IMR-90 (cell line): ENCODE measurements at regions not wholly inside any gene's neighbourhood (a gene's known extent, or its start where the extent isn't known, plus 50 kb on each side); places are given as distances from the start of the nearest gene placed in this dataset.

Experiments
- ATAC-seq: fragments of 200-7000 bp; cut with Tn5 transposase; 2 replicates; pipeline ENCODE4 v1.9.1; 2020; ENCODE audit warnings: low read depth, mild to moderate bottlenecking, moderate library complexity
- BruUV-seq: library from RNA; stranded (reverse); fragments of 400-500 nt; replicated peaks from 2 replicates; lab custom pipeline; 2021; lab: Mats Ljungman, UMichigan
- CTCF ChIA-PET: fragments of 300-600 bp; formaldehyde crosslinking; extraction: SDS; loops from one replicate; lab custom pipeline; 2021; ENCODE audit warnings: antibody characterized with exemption; lab: Yijun Ruan, JAX
- POLR2A ChIA-PET: fragments of 300-600 bp; sonication (Branson Sonifier 250); formaldehyde crosslinking; loops from one replicate; lab custom pipeline; 2022; ENCODE audit warnings: antibody characterized with exemption; ENCODE audit not compliant: unreplicated experiment; lab: Charles Lee
- DNase-seq: peaks from one replicate; pipeline ENCODE4 v3.0.0; 2013
- H2AFZ ChIP-seq: replicated peaks from 2 replicates; pipeline ENCODE3; 2013; ENCODE audit warnings: low read length, mild to moderate bottlenecking; ENCODE audit not compliant: poor library complexity
- H2AK5ac ChIP-seq: 2 replicates; pipeline ENCODE4 v1.6.1; 2013; ENCODE audit warnings: low read depth, low read length, inconsistent platforms
- H2AK9ac ChIP-seq: replicated peaks from 2 replicates; pipeline ENCODE3; 2013; ENCODE audit warnings: mild to moderate bottlenecking, low read depth, low read length, moderate library complexity; ENCODE audit not compliant: poor library complexity
- H2BK120ac ChIP-seq: 2 replicates; pipeline ENCODE4 v1.6.1; 2013; ENCODE audit warnings: low read depth, low read length, inconsistent platforms
- H2BK15ac ChIP-seq: 3 replicates; pipeline ENCODE4 v1.6.1; 2013; ENCODE audit warnings: low read depth, low read length, inconsistent platforms
- H2BK20ac ChIP-seq: 2 replicates; pipeline ENCODE4 v1.6.1; 2013; ENCODE audit warnings: low read depth, mild to moderate bottlenecking, inconsistent platforms, low read length, moderate library complexity
- H2BK5ac ChIP-seq: 2 replicates; pipeline ENCODE4 v1.6.1; 2013; ENCODE audit warnings: mild to moderate bottlenecking, low read depth, low read length, inconsistent platforms; ENCODE audit not compliant: poor library complexity, severe bottlenecking
- H3K14ac ChIP-seq: replicated peaks from 2 replicates; pipeline ENCODE4 v1.6.1; 2013; ENCODE audit warnings: low read depth, low read length, inconsistent platforms
- H3K18ac ChIP-seq: 2 replicates; pipeline ENCODE4 v1.6.1; 2013; ENCODE audit warnings: low read depth, low read length, control low read depth
- H3K23ac ChIP-seq: 2 replicates; pipeline ENCODE4 v1.6.1; 2013; ENCODE audit warnings: low read depth, low read length, inconsistent platforms
- H3K27ac ChIP-seq: 2 replicates; pipeline ENCODE4 v1.5.1; 2013; ENCODE audit warnings: mild to moderate bottlenecking, control low read depth, low read length; ENCODE audit not compliant: insufficient read depth
- H3K27me3 ChIP-seq: 2 replicates; pipeline ENCODE4 v1.6.1; 2013; ENCODE audit warnings: low read length; ENCODE audit not compliant: control insufficient read depth, insufficient read depth
- H3K36me3 ChIP-seq: 2 replicates; pipeline ENCODE4 v1.6.1; 2013; ENCODE audit warnings: low read length, mixed read lengths; ENCODE audit not compliant: control insufficient read depth, insufficient read depth
- H3K4ac ChIP-seq: 2 replicates; pipeline ENCODE4 v1.6.1; 2013; ENCODE audit warnings: low read depth, low read length, inconsistent platforms
- H3K4me1 ChIP-seq: 2 replicates; pipeline ENCODE4 v1.6.1; 2013; ENCODE audit warnings: low read length, mixed read lengths; ENCODE audit not compliant: control insufficient read depth, insufficient read depth
- H3K4me2 ChIP-seq: 2 replicates; pipeline ENCODE4 v1.6.1; 2013; ENCODE audit warnings: low read depth, mild to moderate bottlenecking, control low read depth, low read length, moderate library complexity
- H3K4me3 ChIP-seq: 2 replicates; pipeline ENCODE4 v1.5.1; 2013; ENCODE audit warnings: low read depth, mild to moderate bottlenecking, control low read depth, low read length, moderate library complexity; ENCODE audit not compliant: insufficient read depth
- H3K56ac ChIP-seq: 2 replicates; pipeline ENCODE4 v1.6.1; 2013; ENCODE audit warnings: low read length, inconsistent platforms; ENCODE audit not compliant: insufficient read depth; ENCODE audit errors: extremely low read depth
- H3K79me1 ChIP-seq, 2 experiments: 2 replicates each; pipeline ENCODE4 v1.6.1; 2013; ENCODE audit warnings: low read length in 2 of 2, inconsistent platforms in 1 of 2, low read depth in 1 of 2
- H3K9ac ChIP-seq: 2 replicates; pipeline ENCODE4 v1.6.1; 2013; ENCODE audit warnings: low read depth, low read length, control low read depth
- H3K9me1 ChIP-seq: 2 replicates; pipeline ENCODE4 v1.6.1; 2013; ENCODE audit warnings: low read length, inconsistent platforms; ENCODE audit not compliant: insufficient read depth
- H3K9me3 ChIP-seq: 2 replicates; pipeline ENCODE4 v1.6.1; 2013; ENCODE audit warnings: low read length; ENCODE audit not compliant: control insufficient read depth, insufficient read depth
- H4K20me1 ChIP-seq: 2 replicates; pipeline ENCODE4 v1.6.1; 2013; ENCODE audit warnings: low read length, inconsistent platforms; ENCODE audit not compliant: insufficient read depth
- H4K5ac ChIP-seq: 2 replicates; pipeline ENCODE4 v1.6.1; 2013; ENCODE audit warnings: mild to moderate bottlenecking, low read depth, low read length, control low read depth
- H4K8ac ChIP-seq, 2 experiments: 2 replicates each; pipeline ENCODE4 v1.6.1; 2013; ENCODE audit warnings: low read depth in 2 of 2, low read length in 2 of 2, control low read depth in 1 of 2, inconsistent platforms in 1 of 2
- H4K91ac ChIP-seq: 2 replicates; pipeline ENCODE4 v1.6.1; 2013; ENCODE audit warnings: low read depth, low read length, inconsistent platforms; ENCODE audit not compliant: insufficient read depth
- BHLHE40 ChIP-seq: fragments of 150-350 bp; IDR thresholded peaks from 2 replicates; pipeline ENCODE4 v1.6.1; 2016; ENCODE audit warnings: mild to moderate bottlenecking, low read depth, low read length
- CEBPB ChIP-seq: IDR thresholded peaks from 2 replicates; pipeline ENCODE4 v1.6.1; 2012; ENCODE audit warnings: low read depth, low read length, improper control_type of control experiment
- CHD1 ChIP-seq: IDR thresholded peaks from 2 replicates; pipeline ENCODE4 v1.6.1; 2012; ENCODE audit warnings: low read depth, low read length, improper control_type of control experiment
- CTCF ChIP-seq: conservative IDR thresholded peaks from 2 replicates; pipeline ENCODE4 v1.5.1; 2012; ENCODE audit warnings: mild to moderate bottlenecking, low read depth, low read length, improper control_type of control experiment
- FOS ChIP-seq: fragments of 150-350 bp; IDR thresholded peaks from 2 replicates; pipeline ENCODE4 v1.6.1; 2016; ENCODE audit warnings: low read depth, low read length
- MAFK ChIP-seq: IDR thresholded peaks from 2 replicates; pipeline ENCODE4 v1.6.1; 2012; ENCODE audit warnings: low read depth, low read length, improper control_type of control experiment
- MXI1 ChIP-seq: IDR thresholded peaks from 2 replicates; pipeline ENCODE4 v1.6.1; 2012; ENCODE audit warnings: low read depth, mild to moderate bottlenecking, low read length, moderate library complexity, borderline replicate concordance
- NFE2L2 ChIP-seq: fragments of 150-350 bp; IDR thresholded peaks from 2 replicates; pipeline ENCODE4 v1.6.1; 2016; ENCODE audit warnings: low read depth, mild to moderate bottlenecking, low read length
- POLR2A ChIP-seq: IDR thresholded peaks from 2 replicates; pipeline ENCODE4 v1.6.1; 2012; ENCODE audit warnings: mild to moderate bottlenecking, low read depth, low read length
- RAD21 ChIP-seq: IDR thresholded peaks from 2 replicates; pipeline ENCODE4 v1.6.1; 2012; ENCODE audit warnings: low read length, improper control_type of control experiment
- RCOR1 ChIP-seq: IDR thresholded peaks from 2 replicates; pipeline ENCODE4 v1.6.1; 2012; ENCODE audit warnings: mild to moderate bottlenecking, low read length, improper control_type of control experiment; ENCODE audit not compliant: insufficient replicate concordance
- RFX5 ChIP-seq: IDR thresholded peaks from 2 replicates; pipeline ENCODE4 v1.8.0; 2012; ENCODE audit warnings: low read depth, mild to moderate bottlenecking, low read length, moderate library complexity
- SMC3 ChIP-seq: fragments of 150-350 bp; IDR thresholded peaks from 2 replicates; pipeline ENCODE4 v1.6.1; 2016; ENCODE audit warnings: low read depth, mild to moderate bottlenecking, antibody characterized with exemption, low read length, moderate library complexity
- USF2 ChIP-seq: fragments of 150-350 bp; IDR thresholded peaks from 2 replicates; pipeline ENCODE4 v1.6.1; 2017; ENCODE audit warnings: mild to moderate bottlenecking, antibody characterized with exemption, low read length, low read depth
- WGBS, 2 experiments: methylation state at CpG; one replicate each; pipeline versions ENCODE4 v1.1.5 to v1.1.7; 2013; ENCODE audit warnings: missing lambda C conversion rate in 2 of 2; ENCODE audit not compliant: insufficient read length in 1 of 2; ENCODE audit errors: extremely low coverage in 2 of 2; 5-methylcytosine and 5-hydroxymethylcytosine counted together
- dilution Hi-C: fragments of 300-500 bp; cut with HindIII; formaldehyde crosslinking; loops from one replicate; pipeline ENCODE4 v1.14.3; 2018; ENCODE audit warnings: low sequenced_read_pairs; ENCODE audit not compliant: unreplicated experiment
- in situ Hi-C: fragments of 300-500 bp; cut with MboI; formaldehyde crosslinking; loops from 3 replicates; pipeline ENCODE4 v1.14.3; 2019; ENCODE audit warnings: low sequenced_read_pairs, inconsistent platforms, mixed read lengths
- intact Hi-C: fragments of 100-400 bp; cut with micrococcal nuclease; formaldehyde crosslinking; loops from 2 replicates; pipeline ENCODE4 v1.10.0; 2022
- TF ChIP-seq, protein P1 (sequence below): fragments of 150-350 bp; IDR thresholded peaks from 2 replicates; pipeline ENCODE4 v1.6.1; 2016; ENCODE audit warnings: low read depth, mild to moderate bottlenecking, low read length, moderate library complexity, borderline replicate concordance

- H2BK20ac ChIP-seq, result no peak overlapping the region
- no peak overlapping the region for H4K5ac ChIP-seq
- in situ Hi-C loops (no loop called here), intact Hi-C loops (no loop called here), dilution Hi-C loops (no loop called here)
- H2BK15ac ChIP-seq, result no peak overlapping the region
- H3K9me1 ChIP-seq, result no peaks in the 10 kb centered on the region
- H2BK5ac ChIP-seq, result no peak overlapping the region
- TF ChIP-seq RAD21 (no peak), FOS (no peak), CHD1 (no peak), SMC3 (no peak), CEBPB (no peak), RFX5 (no peak), NFE2L2 (no peak), BHLHE40 (no peak), POLR2A (no peak), MXI1 (no peak), MAFK (no peak), USF2 (no peak), RCOR1 (no peak), CTCF (no peak)
- TF ChIP-seq, protein P1, sequence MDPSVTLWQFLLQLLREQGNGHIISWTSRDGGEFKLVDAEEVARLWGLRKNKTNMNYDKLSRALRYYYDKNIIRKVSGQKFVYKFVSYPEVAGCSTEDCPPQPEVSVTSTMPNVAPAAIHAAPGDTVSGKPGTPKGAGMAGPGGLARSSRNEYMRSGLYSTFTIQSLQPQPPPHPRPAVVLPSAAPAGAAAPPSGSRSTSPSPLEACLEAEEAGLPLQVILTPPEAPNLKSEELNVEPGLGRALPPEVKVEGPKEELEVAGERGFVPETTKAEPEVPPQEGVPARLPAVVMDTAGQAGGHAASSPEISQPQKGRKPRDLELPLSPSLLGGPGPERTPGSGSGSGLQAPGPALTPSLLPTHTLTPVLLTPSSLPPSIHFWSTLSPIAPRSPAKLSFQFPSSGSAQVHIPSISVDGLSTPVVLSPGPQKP, result no peak
- no peaks in the 10 kb centered on the region for H3K79me1 ChIP-seq
- peaks cover 2% of the 10 kb centered on the region; the same call in 1 of the 2 replicates for H3K4me1 ChIP-seq
- H3K9ac ChIP-seq, result no peak overlapping the region
- ChIA-PET POLR2A (no interaction called here), CTCF (interaction anchor here (0.6 kb wide), 1 partner anchor 154 kb away, joined by 3 read pairs; no protein-coding TSS in a partner anchor)
- no peak overlapping the region for H3K27ac ChIP-seq
- H2BK120ac ChIP-seq, result no peak overlapping the region
- ATAC-seq, result peak; percentile 42
- no peaks in the 10 kb centered on the region for H4K20me1 ChIP-seq
- BruUV-seq, result no TSS peak
- H3K14ac ChIP-seq, result no peak overlapping the region
- H3K56ac ChIP-seq, result no peak overlapping the region
- H3K18ac ChIP-seq, result no peak overlapping the region
- no peak overlapping the region for H2AFZ ChIP-seq
- H3K9me3 ChIP-seq, result no peaks in the 10 kb centered on the region
- H3K4me2 ChIP-seq, result no peak overlapping the region
- WGBS, 2 experiments, result no CpG with 5 or more reads among the region's 3 CpGs
- H3K23ac ChIP-seq, result no peak overlapping the region
- no peak overlapping the region for H3K4ac ChIP-seq
- no peaks in the 10 kb centered on the region for H3K27me3 ChIP-seq
- no peaks in the 10 kb centered on the region for H3K36me3 ChIP-seq
- H4K91ac ChIP-seq, result no peak overlapping the region
- no peak overlapping the region for H3K4me3 ChIP-seq
- no peak overlapping the region for H2AK9ac ChIP-seq
- DNase-seq, result no peak
- no peak overlapping the region for H4K8ac ChIP-seq
- H2AK5ac ChIP-seq, result no peak overlapping the region
Measured at GRCh38 chr5:124310453-124310852, 436.0 kb downstream of the ZNF608 start.
